Thoracic aorta (tissue), 2 donors: ENCODE measurements at regions not wholly inside any gene's neighbourhood (a gene's known extent, or its start where the extent isn't known, plus 50 kb on each side); places are given as distances from the start of the nearest gene placed in this dataset.

ENCODE experiments used
- ATAC-seq: fragments of 150-250 bp; one replicate; pipeline ENCODE4 v1.8.0; 2017; ENCODE audit warnings: low read depth; ENCODE audit not compliant: insufficient number of reproducible peaks, low FRiP score
- DNase-seq: peaks from one replicate; pipeline ENCODE4 v3.0.0-alpha.2; 2020; ENCODE audit warnings: low spot score
- H3K27ac ChIP-seq, 2 donors: fragments of 200-600 bp; sonication (generic); 1 replicate in 1 of 2; 2 replicates in 1 of 2; pipeline ENCODE4 v1.5.1; 2016; ENCODE audit warnings: mild to moderate bottlenecking in 2 of 2, moderate library complexity in 2 of 2
- H3K27me3 ChIP-seq: fragments of 200-600 bp; sonication (generic); replicated peaks from 2 replicates; pipeline ENCODE4 v1.6.0; 2016; ENCODE audit warnings: mild to moderate bottlenecking; ENCODE audit not compliant: insufficient read depth
- H3K36me3 ChIP-seq: fragments of 200-600 bp; sonication (generic); one replicate; pipeline ENCODE4 v1.5.1; 2016
- H3K4me1 ChIP-seq, 2 donors: fragments of 200-600 bp; sonication (generic); 1 replicate in 1 of 2; 2 replicates in 1 of 2; pipeline versions ENCODE4 v1.5.1 to v1.6.0; 2016; ENCODE audit warnings: low read depth in 2 of 2, mild to moderate bottlenecking in 1 of 2; ENCODE audit not compliant: control insufficient read depth in 1 of 2
- H3K4me3 ChIP-seq: fragments of 200-600 bp; sonication (generic); 2 replicates; pipeline ENCODE4 v1.5.1; 2016; ENCODE audit warnings: mild to moderate bottlenecking
- H3K9me3 ChIP-seq: fragments of 200-600 bp; sonication (generic); 2 replicates; pipeline ENCODE4 v1.5.1; 2016
- TF ChIP-seq, protein P1 (sequence below): fragments of 200-600 bp; sonication (generic); IDR thresholded peaks from one replicate; pipeline ENCODE4 v1.5.1; 2019; ENCODE audit warnings: antibody characterized with exemption

DNA sequence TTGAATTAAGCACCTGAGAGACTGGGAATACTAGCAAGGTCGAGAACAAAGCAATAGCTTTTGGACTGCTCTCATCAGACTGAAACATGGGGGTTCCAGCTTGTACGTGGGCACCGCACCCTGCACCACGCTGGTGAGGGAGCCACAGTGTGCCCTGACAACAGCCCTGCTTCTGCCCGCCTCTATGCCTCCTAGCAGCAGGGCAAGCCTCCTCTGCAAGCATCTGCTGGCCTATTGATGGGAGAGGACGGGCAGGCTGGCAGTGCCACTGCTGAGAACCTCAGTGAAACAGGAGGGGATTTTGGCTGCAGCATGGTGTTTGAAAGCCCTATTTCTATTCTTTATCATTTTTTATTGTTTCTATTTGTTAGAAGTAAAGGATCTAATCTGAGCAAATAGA is 146.1 kb upstream of the OTOS start:
- ATAC-seq: no peak
- DNase-seq: no peak
- Histone ChIP-seq H3K36me3 (no peaks in the 10 kb centered on the region), H3K27ac (no peak overlapping the region), H3K27me3 (no peaks in the 10 kb centered on the region), H3K4me3 (no peak overlapping the region), H3K4me1 (peaks cover 0 to 5% of the 10 kb centered on the region in 2 donors), H3K9me3 (no peaks in the 10 kb centered on the region)
- TF ChIP-seq, protein P1, sequence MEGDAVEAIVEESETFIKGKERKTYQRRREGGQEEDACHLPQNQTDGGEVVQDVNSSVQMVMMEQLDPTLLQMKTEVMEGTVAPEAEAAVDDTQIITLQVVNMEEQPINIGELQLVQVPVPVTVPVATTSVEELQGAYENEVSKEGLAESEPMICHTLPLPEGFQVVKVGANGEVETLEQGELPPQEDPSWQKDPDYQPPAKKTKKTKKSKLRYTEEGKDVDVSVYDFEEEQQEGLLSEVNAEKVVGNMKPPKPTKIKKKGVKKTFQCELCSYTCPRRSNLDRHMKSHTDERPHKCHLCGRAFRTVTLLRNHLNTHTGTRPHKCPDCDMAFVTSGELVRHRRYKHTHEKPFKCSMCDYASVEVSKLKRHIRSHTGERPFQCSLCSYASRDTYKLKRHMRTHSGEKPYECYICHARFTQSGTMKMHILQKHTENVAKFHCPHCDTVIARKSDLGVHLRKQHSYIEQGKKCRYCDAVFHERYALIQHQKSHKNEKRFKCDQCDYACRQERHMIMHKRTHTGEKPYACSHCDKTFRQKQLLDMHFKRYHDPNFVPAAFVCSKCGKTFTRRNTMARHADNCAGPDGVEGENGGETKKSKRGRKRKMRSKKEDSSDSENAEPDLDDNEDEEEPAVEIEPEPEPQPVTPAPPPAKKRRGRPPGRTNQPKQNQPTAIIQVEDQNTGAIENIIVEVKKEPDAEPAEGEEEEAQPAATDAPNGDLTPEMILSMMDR: no peak

- DNase-seq: no peak
- no peak for ATAC-seq
These were observed 146.6 kb upstream of the OTOS start for GRCh38 chr2:240287011-240287410.

GRCh38 chr2:240287496-240288086 is 147.1 kb upstream of the OTOS start:
- TF ChIP-seq, protein P1: no peak
- ATAC-seq: no peak

More at GRCh38 chr2:240287011-240287410, 146.6 kb upstream of the OTOS start:
- H3K36me3 ChIP-seq: no peaks in the 10 kb centered on the region
- no peaks in the 10 kb centered on the region for H3K27me3 ChIP-seq
- H3K27ac ChIP-seq: no peak overlapping the region
- peaks cover 0 to under 1% of the 10 kb centered on the region in 2 donors for H3K4me1 ChIP-seq
- TF ChIP-seq, protein P1: no peak
- no peaks in the 10 kb centered on the region for H3K9me3 ChIP-seq
- H3K4me3 ChIP-seq: no peak overlapping the region

GRCh38 chr2:240288087-240288521 is 147.4 kb upstream of the GPC1 start:
- Histone ChIP-seq H3K27ac (no peak overlapping the region), H3K4me1 (no peaks in the 10 kb centered on the region), H3K36me3 (no peaks in the 10 kb centered on the region), H3K9me3 (no peaks in the 10 kb centered on the region), H3K4me3 (no peak overlapping the region), H3K27me3 (no peaks in the 10 kb centered on the region)
- ATAC-seq (no peak), DNase-seq (no peak)
- TF ChIP-seq, protein P1: no peak

More at GRCh38 chr2:240287496-240288086, 147.1 kb upstream of the OTOS start:
- no peaks in the 10 kb centered on the region for H3K9me3 ChIP-seq
- H3K4me3 ChIP-seq: no peak overlapping the region
- DNase-seq: no peak
- H3K4me1 ChIP-seq: no peaks in the 10 kb centered on the region
- no peak overlapping the region for H3K27ac ChIP-seq
- H3K36me3 ChIP-seq: no peaks in the 10 kb centered on the region
- no peaks in the 10 kb centered on the region for H3K27me3 ChIP-seq

DNA sequence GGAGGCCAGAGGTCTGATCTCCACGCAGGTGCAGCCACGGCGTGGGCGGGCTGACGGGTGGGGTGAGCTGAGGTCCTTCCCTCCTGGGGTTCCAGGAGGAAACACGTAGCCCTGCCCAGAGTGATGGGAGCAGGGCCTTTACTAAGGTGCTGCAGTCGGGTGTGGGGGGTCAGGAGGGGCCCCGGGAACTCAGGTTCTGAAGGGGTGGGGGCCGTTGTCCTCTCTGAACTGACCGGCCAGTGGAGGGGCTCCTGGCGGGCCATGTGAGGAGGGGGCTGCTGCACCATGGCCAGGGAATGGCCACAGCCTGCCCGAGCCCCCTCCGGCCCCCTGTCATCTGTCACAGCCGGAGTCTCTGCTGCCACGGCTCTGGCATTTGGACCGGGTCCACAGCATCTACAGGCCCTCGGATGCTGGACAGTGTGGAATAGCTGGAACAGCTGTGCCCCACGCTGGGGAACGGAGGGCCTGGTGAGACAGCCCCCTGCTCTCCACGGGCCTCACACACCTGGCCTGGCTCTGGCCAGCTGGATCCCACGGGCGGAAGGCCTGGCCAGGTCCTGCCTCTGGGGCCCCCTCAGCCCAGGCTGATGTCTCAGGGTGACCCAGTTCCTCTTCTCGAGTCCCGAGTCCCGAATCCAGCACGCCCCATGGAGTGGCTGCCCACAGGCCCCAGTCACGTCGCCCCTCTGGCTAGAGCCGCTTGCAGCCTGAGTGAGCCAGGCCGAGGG is 145.6 kb upstream of the GPC1 start:
- Histone ChIP-seq H3K36me3 (no peaks in the 10 kb centered on the region), H3K4me1 (no peaks in the 10 kb centered on the region), H3K27ac (no peak overlapping the region), H3K27me3 (no peaks in the 10 kb centered on the region), H3K9me3 (no peaks in the 10 kb centered on the region), H3K4me3 (no peak overlapping the region)
- TF ChIP-seq, protein P1: no peak
- ATAC-seq: no peak
- no peak for DNase-seq
